Neural cell (in vitro differentiated cells): ENCODE measurements at regions not wholly inside any gene's neighbourhood (a gene's known extent, or its start where the extent isn't known, plus 50 kb on each side); places are given as distances from the start of the nearest gene placed in this dataset.

Experiments
- H2AFZ ChIP-seq: fragments of 200-600, 300-800 bp; sonication (generic), shearing (Covaris generic); 2 replicates; pipeline ENCODE4 v1.6.0; 2014; ENCODE audit warnings: low read depth, mild to moderate bottlenecking, antibody characterized with exemption, low read length, moderate library complexity
- H3F3A ChIP-seq: fragments of 200-600 bp; shearing (Covaris generic); 2 replicates; pipeline ENCODE4 v1.6.1; 2016; ENCODE audit warnings: mild to moderate bottlenecking, moderate library complexity, mixed read lengths, antibody characterized with exemption, low read length; ENCODE audit not compliant: insufficient read depth, poor library complexity, severe bottlenecking
- H3K27ac ChIP-seq: fragments of 200-600, 300-800 bp; sonication (generic), shearing (Covaris generic); 2 replicates; pipeline ENCODE4 v1.5.1; 2014; ENCODE audit warnings: mild to moderate bottlenecking, low read length, moderate library complexity
- H3K27me3 ChIP-seq: fragments of 300-800, 200-600 bp; sonication (generic), shearing (Covaris generic); 2 replicates; pipeline ENCODE4 v1.6.0; 2014; ENCODE audit warnings: mild to moderate bottlenecking, low read depth, low read length, moderate library complexity; ENCODE audit not compliant: insufficient read depth
- H3K36me3 ChIP-seq: fragments of 300-800, 200-600 bp; sonication (generic), shearing (Covaris generic); 2 replicates; pipeline ENCODE4 v1.5.1; 2014; ENCODE audit warnings: mild to moderate bottlenecking, antibody characterized with exemption, low read length, moderate library complexity; ENCODE audit not compliant: insufficient read depth
- H3K4me2 ChIP-seq: fragments of 300-800, 200-600 bp; sonication (generic), shearing (Covaris generic); 2 replicates; pipeline ENCODE4 v1.6.0; 2014; ENCODE audit warnings: mild to moderate bottlenecking, low read length
- H3K4me3 ChIP-seq: fragments of 300-800, 200-600 bp; sonication (generic), shearing (Covaris generic); 2 replicates; pipeline ENCODE4 v1.5.1; 2014; ENCODE audit warnings: mild to moderate bottlenecking, low read length, moderate library complexity
- H3K79me2 ChIP-seq: fragments of 200-600 bp; shearing (Covaris generic); replicated peaks from 2 replicates; pipeline ENCODE4 v1.6.0; 2014; ENCODE audit warnings: mild to moderate bottlenecking, low read length, moderate library complexity; ENCODE audit not compliant: insufficient read depth
- H3K9ac ChIP-seq: fragments of 300-800, 200-600 bp; sonication (generic), shearing (Covaris generic); 2 replicates; pipeline ENCODE4 v1.6.1; 2016; ENCODE audit warnings: mild to moderate bottlenecking, low read length, mixed read lengths
- H3K9me2 ChIP-seq: fragments of 200-600 bp; shearing (Covaris generic); 2 replicates; pipeline ENCODE4 v1.6.1; 2016; ENCODE audit warnings: mild to moderate bottlenecking, low read length, mixed read lengths; ENCODE audit not compliant: insufficient read depth
- H3K9me3 ChIP-seq: fragments of 200-600, 300-800 bp; sonication (generic), shearing (Covaris generic); 2 replicates; pipeline ENCODE4 v1.6.1; 2016; ENCODE audit warnings: mild to moderate bottlenecking, mixed run types, low read length, moderate library complexity, mixed read lengths
- H4K20me1 ChIP-seq: fragments of 200-600 bp; shearing (Covaris generic); 2 replicates; pipeline ENCODE4 v1.6.1; 2016; ENCODE audit warnings: mild to moderate bottlenecking, mixed run types; ENCODE audit not compliant: insufficient read depth
- CTCF ChIP-seq: fragments of 450-650 bp; IDR thresholded peaks from 2 replicates; pipeline ENCODE4 v1.5.1; 2014; ENCODE audit warnings: antibody characterized with exemption, mild to moderate bottlenecking, moderate library complexity; ENCODE audit not compliant: poor library complexity, severe bottlenecking
- EP300 ChIP-seq: fragments of 450-650 bp; conservative IDR thresholded peaks from 2 replicates; pipeline ENCODE4 v1.6.1; 2014; ENCODE audit warnings: antibody characterized with exemption, mild to moderate bottlenecking, moderate library complexity; ENCODE audit not compliant: poor library complexity, severe bottlenecking
- EZH2 ChIP-seq: fragments of 200-600, 300-800 bp; shearing (Covaris generic), sonication (generic); IDR thresholded peaks from 2 replicates; pipeline ENCODE4 v1.6.1; 2014; ENCODE audit warnings: antibody characterized with exemption, low read length, borderline replicate concordance, mild to moderate bottlenecking; ENCODE audit not compliant: insufficient read depth, poor library complexity, severe bottlenecking
- MXI1 ChIP-seq: fragments of 450-650 bp; conservative IDR thresholded peaks from 2 replicates; pipeline ENCODE4 v1.6.1; 2014; ENCODE audit warnings: antibody characterized with exemption, mild to moderate bottlenecking; ENCODE audit not compliant: poor library complexity, severe bottlenecking
- POLR2AphosphoS5 ChIP-seq: IDR thresholded peaks from 2 replicates; pipeline ENCODE4 v1.6.1; 2012
- RAD21 ChIP-seq: fragments of 450-650 bp; conservative IDR thresholded peaks from 2 replicates; pipeline ENCODE4 v1.6.1; 2014; ENCODE audit warnings: antibody characterized with exemption, mild to moderate bottlenecking, moderate library complexity
- REST ChIP-seq: IDR thresholded peaks from 2 replicates; pipeline ENCODE4 v1.6.1; 2012; ENCODE audit warnings: borderline replicate concordance
- SMC3 ChIP-seq: fragments of 450-650 bp; conservative IDR thresholded peaks from 2 replicates; pipeline ENCODE4 v1.6.1; 2014; ENCODE audit warnings: antibody characterized with exemption, mild to moderate bottlenecking, moderate library complexity; ENCODE audit not compliant: poor library complexity
- TAF1 ChIP-seq: IDR thresholded peaks from 2 replicates; pipeline ENCODE4 v1.6.1; 2012; ENCODE audit warnings: low read depth

- no peaks in the 10 kb centered on the region for H3K9me3 ChIP-seq
- no peaks in the 10 kb centered on the region for H3K9me2 ChIP-seq
- no peaks in the 10 kb centered on the region for H3K36me3 ChIP-seq
- no peak overlapping the region for H3K4me2 ChIP-seq
- H3K9ac ChIP-seq, result no peak overlapping the region
- no peaks in the 10 kb centered on the region for H3K79me2 ChIP-seq
- no peak overlapping the region for H3K4me3 ChIP-seq
- no peak overlapping the region for H3K27ac ChIP-seq
- no peaks in the 10 kb centered on the region for H3F3A ChIP-seq
- no peak overlapping the region for H2AFZ ChIP-seq
- H4K20me1 ChIP-seq, result no peaks in the 10 kb centered on the region
- no peaks in the 10 kb centered on the region for H3K27me3 ChIP-seq
- TF ChIP-seq CTCF (no peak), RAD21 (no peak), EZH2 (no peak), MXI1 (no peak), SMC3 (no peak), POLR2AphosphoS5 (no peak), TAF1 (no peak), EP300 (no peak), REST (no peak)
These were observed 187.3 kb upstream of the BCL6 start for GRCh38 chr3:187932530-187932929.

- TF ChIP-seq REST (no peak), POLR2AphosphoS5 (no peak), EZH2 (no peak), MXI1 (no peak), TAF1 (no peak), SMC3 (no peak), RAD21 (no peak), CTCF (no peak), EP300 (no peak)
- no peak overlapping the region for H2AFZ ChIP-seq
- no peaks in the 10 kb centered on the region for H3K9me3 ChIP-seq
- H3K79me2 ChIP-seq, result no peaks in the 10 kb centered on the region
- no peaks in the 10 kb centered on the region for H3K36me3 ChIP-seq
- no peak overlapping the region for H3K9ac ChIP-seq
- no peaks in the 10 kb centered on the region for H4K20me1 ChIP-seq
- no peak overlapping the region for H3K4me3 ChIP-seq
- H3K27ac ChIP-seq, result no peak overlapping the region
- no peak overlapping the region for H3K4me2 ChIP-seq
- H3K9me2 ChIP-seq, result no peaks in the 10 kb centered on the region
- no peaks in the 10 kb centered on the region for H3K27me3 ChIP-seq
- no peaks in the 10 kb centered on the region for H3F3A ChIP-seq
These were observed 190.4 kb upstream of the BCL6 start for GRCh38 chr3:187935623-187936156.
